RWPE1 (cell line): ENCODE measurements at regions not wholly inside any gene's neighbourhood (a gene's known extent, or its start where the extent isn't known, plus 50 kb on each side); places are given as distances from the start of the nearest gene placed in this dataset.

Experiments
- CTCF ChIA-PET: fragments of 350-600 bp; sonication (Branson Sonifier 250); formaldehyde crosslinking; extraction: SDS; loops from one replicate; lab custom pipeline; 2021; lab: Yijun Ruan, JAX
- POLR2A ChIA-PET: fragments of 400-600 bp; formaldehyde crosslinking; extraction: SDS; loops from one replicate; lab custom pipeline; 2020; ENCODE audit warnings: antibody characterized with exemption; ENCODE audit not compliant: low non-redundant PET; lab: Yijun Ruan, JAX
- DNase-seq: peaks from one replicate; pipeline ENCODE4 v3.0.0; 2012; ENCODE audit warnings: low spot score
- H3K27ac ChIP-seq: fragments of 450-650 bp; 2 replicates; pipeline ENCODE4 v1.5.1; 2017
- TF ChIP-seq, protein P1 (sequence below): fragments of 450-650 bp; conservative IDR thresholded peaks from 2 replicates; pipeline ENCODE4 v1.5.1; 2017; ENCODE audit warnings: low read depth, mild to moderate bottlenecking

GRCh38 chr1:168431882-168432281, 111.9 kb downstream of the XCL2 start:
- POLR2A ChIA-PET: no interaction called here
- CTCF ChIA-PET: interaction anchor here (0.5 to 0.7 kb wide), 3 partner anchors 9 to 76 kb away, joined by 3 read pairs; no protein-coding TSS in a partner anchor
- no peak overlapping the region for H3K27ac ChIP-seq

DNA sequence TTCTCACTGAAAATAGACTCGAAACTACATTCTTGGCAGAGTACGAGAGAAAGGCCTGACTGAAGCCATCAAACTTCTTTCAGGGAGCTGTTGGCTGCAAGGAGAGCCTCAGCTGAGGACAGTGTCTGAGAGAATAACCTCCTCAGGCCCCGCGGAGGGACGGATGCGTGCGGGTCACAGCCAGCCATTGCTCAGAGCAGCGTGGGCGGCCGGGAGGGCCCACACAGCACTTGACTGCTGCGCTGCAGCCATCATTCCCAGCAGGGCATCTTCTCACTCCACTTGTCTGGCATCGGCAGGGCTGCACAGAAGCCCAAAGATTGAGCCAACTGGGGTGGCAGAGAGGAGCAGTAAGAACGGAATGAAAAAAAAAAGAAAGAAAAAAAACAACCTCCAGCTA, 113.5 kb downstream of the XCL2 start:
- ChIA-PET POLR2A (no interaction called here), CTCF (no interaction called here)
- DNase-seq: no peak
- TF ChIP-seq, protein P1, sequence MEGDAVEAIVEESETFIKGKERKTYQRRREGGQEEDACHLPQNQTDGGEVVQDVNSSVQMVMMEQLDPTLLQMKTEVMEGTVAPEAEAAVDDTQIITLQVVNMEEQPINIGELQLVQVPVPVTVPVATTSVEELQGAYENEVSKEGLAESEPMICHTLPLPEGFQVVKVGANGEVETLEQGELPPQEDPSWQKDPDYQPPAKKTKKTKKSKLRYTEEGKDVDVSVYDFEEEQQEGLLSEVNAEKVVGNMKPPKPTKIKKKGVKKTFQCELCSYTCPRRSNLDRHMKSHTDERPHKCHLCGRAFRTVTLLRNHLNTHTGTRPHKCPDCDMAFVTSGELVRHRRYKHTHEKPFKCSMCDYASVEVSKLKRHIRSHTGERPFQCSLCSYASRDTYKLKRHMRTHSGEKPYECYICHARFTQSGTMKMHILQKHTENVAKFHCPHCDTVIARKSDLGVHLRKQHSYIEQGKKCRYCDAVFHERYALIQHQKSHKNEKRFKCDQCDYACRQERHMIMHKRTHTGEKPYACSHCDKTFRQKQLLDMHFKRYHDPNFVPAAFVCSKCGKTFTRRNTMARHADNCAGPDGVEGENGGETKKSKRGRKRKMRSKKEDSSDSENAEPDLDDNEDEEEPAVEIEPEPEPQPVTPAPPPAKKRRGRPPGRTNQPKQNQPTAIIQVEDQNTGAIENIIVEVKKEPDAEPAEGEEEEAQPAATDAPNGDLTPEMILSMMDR: no peak
- H3K27ac ChIP-seq: no peak overlapping the region

More at GRCh38 chr1:168431882-168432281, 111.9 kb downstream of the XCL2 start:
- no peak for DNase-seq
- TF ChIP-seq, protein P1: no peak

DNA sequence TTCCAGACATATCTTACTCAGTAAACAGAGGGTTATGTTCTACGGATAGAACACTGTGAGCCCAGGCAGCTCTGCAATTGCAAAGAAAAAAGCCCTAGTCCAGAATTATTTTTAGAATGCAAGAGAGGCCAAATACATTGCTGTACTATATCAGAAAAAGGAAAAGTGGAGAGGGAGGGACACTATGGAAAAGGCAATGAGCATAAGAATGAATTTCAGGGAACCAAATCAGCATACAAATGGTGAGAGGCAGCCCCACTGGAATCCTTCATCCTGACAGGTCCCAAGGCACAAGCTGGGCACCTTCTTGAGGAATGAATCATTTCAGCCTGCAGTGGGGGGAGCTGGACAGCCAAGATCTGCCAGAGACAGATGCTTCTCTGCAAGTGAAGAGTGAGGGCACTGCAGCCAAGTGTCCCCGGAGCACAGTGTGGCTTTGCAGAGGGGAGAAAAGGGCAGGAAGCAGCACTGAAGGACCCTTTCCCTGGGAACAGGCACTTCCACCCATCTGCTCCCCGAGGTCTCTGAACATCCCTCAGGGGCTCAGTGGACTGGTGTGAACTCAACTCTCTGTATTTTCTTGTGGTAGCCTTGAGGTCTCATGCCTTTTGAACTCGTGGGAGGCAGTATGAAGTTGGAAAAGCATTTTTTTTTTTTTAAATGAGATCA, 115.6 kb downstream of the XCL2 start:
- DNase-seq: no peak
- ChIA-PET POLR2A (no interaction called here), CTCF (interaction anchor here (0.9 kb wide), 1 partner anchor 11 kb away, joined by 5 read pairs; no protein-coding TSS in a partner anchor)
- TF ChIP-seq, protein P1: no peak
- no peak overlapping the region for H3K27ac ChIP-seq

- no peak for DNase-seq
- POLR2A ChIA-PET: no interaction called here
- CTCF ChIA-PET: no interaction called here
- TF ChIP-seq, protein P1: no peak
- H3K27ac ChIP-seq: no peak overlapping the region
These were observed 116.7 kb downstream of the XCL2 start for GRCh38 chr1:168427051-168427450.

- DNase-seq: no peak
- POLR2A ChIA-PET: no interaction called here
- no peak overlapping the region for H3K27ac ChIP-seq
- CTCF ChIA-PET: no interaction called here
- TF ChIP-seq, protein P1: no peak
These were observed 119.5 kb downstream of the XCL2 start for GRCh38 chr1:168424281-168424680.

DNA sequence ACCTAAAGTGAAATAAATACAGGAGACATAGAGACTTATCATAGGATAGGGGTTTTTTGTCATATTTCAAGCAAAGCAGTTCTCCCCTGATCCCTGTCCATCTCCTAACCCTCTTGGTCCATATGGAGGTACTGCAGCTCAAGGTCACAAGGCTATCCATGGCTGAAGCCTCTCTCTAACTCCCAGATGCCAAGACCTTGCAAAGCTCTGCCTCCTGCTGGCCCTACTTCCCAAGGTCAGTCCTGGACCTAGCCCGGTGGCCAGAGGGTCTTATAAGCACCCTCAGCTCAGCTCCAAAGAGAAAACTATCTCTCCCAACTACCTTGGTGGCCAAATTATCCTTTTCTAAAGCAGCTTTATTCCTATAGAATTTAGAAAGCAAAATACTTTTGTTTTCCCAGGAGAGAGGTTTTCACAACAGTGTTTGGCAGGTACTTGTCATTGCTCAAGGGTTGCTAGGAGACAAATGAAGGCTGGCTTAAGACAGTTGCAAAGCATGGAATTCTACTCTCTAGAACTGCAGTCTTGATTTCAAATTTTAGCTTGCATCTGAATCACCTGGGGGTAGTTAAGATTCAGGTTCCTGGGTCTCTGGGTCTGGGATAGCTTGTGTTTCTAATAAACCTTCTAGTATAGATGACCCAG, 121.5 kb downstream of the XCL2 start:
- DNase-seq: no peak
- ChIA-PET CTCF (interaction anchor here (1.6 kb wide), 1 partner anchor 79 kb away, joined by 6 read pairs; no protein-coding TSS in a partner anchor), POLR2A (no interaction called here)
- H3K27ac ChIP-seq: no peak overlapping the region
- TF ChIP-seq, protein P1: no peak
